HG02884 (cell line): ENCODE measurements at regions not wholly inside any gene's neighbourhood (a gene's known extent, or its start where the extent isn't known, plus 50 kb on each side); places are given as distances from the start of the nearest gene placed in this dataset.
"Not testable (repeated sequence)": the region's sequence is repeated elsewhere in the genome, so short reads cannot be mapped to it uniquely, and the experiment has no call there.

Experiments
- ATAC-seq: cut with Tn5 transposase; IDR thresholded peaks from one replicate; pipeline ENCODE4 v1.9.1; 2021; ENCODE audit warnings: mild to moderate bottlenecking, moderate library complexity; ENCODE audit not compliant: unreplicated experiment

DNA sequence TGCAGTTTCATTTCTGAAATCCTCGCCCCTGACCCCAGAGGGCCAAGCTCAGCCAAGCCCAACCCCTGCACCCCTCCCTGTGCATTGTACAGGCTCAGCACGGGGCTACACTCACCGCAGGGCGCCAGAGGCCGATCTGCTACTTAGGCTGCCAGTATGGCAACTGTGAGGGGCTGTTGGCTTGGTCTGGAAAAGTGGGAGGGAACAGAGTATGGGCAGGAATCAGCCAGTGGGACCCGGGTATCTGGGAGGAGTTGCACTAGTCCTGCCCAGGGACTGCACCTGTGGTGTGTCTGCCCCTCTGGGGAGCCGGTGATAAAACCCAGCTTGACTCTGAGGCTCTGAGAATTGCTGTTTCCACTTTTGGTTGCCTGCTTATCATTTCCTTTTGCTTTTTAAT is 167.4 kb upstream of the KIF2A start:
- ATAC-seq: no peak

DNA sequence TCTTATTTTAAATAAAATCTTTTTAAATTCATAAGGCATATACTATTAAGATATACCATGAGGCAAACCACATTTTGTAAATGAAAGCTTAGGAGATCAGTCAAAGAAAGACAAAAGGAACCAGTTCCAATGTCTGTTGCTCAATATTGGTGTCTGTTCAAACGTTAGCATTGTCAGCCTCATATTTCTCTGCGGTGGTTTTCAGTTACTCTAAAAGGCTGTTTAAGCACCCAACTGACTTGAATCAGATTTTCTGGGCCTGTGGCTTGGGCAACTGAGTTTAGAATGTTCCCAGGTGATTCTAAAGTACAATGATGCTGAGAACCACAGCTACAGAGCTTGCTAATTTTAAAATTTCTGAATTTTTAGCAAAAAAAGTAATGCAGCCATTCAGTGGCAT is 166.3 kb upstream of the KIF2A start:
- ATAC-seq: no peak

DNA sequence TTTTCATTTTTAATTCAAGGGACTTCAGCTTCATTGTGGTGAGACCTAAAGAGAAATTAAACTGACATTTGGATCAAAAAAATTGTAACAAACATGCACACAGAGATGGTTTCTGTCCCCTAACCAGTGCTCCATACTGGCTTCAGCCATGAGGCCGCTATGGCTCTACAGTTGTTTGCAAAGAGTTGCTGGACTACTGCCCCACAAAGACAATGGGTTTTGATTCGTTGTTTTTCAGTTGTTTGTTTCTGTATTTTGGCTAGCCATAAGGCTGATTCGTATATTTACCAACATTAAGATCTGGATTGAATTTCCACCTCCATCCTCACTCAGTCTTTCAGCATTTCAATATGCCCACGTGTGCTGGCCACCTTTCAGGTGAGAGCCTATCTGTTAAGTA is 163.7 kb upstream of the KIF2A start:
- no peak for ATAC-seq

DNA sequence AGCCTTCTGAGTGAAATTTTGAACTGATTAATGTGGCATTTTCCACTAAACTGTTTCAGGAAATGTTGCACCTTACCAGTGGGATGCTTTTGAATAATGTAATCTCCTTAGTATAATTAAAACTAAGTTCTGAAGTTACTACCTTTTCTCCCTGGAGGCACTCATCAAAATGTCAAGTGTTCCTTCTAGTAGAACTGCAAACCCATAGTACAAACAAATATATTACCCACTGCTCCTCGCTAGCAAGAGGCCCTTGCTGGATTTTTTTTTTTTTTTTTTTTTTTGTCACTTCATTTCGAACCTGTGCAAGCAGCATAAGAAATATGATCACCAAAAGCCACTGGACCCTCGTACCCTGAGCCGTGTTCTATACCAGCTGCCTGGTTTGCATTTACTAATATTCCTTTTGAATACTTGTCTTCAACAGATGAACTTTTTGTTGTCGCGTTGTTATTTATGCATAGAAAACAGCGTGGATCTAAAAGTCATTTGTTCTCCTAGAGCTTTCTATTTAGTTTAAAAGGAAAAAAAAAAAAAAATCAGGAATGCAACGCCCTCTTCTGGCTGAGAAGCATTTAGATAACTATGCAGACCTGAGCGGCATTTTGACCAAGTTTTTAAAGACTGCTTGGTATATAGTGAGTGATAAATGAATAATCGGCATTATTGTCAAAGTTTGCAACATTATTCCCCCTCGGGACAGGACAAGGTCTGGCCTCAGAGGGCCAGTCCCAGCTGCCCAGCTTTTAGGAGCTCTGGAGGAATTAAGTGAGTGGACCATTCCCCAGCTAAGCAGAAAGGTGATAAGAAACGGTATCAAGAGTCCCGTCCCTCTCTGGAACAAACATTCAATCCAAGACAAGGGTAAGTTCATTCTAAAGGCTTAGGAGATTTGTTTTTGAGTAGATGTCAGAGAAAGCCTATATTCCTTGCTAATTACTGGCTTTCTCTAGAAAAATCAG is 162.5 kb upstream of the KIF2A start:
- no peak for ATAC-seq

DNA sequence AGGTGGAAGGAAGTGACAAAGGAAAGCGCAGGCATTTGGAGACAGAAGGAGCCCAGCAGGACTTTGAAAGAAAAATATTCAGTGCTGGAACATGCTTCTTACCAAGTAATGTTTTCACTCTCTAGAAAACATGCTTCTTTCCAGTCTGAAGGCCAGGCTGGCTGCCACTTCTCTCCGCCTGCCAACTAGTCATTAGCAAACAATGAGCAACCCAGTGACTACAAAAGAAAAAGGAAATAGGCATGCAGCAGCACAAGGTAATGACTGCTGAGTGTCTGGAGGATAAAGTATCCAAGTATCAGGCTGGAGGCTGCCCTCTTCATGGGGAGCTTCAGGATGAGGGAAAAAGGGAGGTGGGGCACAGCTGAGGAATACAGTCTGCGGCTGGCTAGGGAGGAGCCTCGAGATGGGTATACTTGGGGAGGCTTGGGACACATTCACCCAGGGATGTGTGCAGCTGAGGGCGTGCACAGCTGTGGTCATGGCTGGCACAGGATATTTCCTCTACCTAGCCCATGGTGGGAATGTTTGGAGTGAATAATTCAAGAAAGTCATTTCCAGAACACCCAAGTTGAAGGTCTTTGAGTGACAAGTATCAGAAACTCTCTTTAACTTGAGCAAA is 161.5 kb upstream of the KIF2A start:
- ATAC-seq: no peak

DNA sequence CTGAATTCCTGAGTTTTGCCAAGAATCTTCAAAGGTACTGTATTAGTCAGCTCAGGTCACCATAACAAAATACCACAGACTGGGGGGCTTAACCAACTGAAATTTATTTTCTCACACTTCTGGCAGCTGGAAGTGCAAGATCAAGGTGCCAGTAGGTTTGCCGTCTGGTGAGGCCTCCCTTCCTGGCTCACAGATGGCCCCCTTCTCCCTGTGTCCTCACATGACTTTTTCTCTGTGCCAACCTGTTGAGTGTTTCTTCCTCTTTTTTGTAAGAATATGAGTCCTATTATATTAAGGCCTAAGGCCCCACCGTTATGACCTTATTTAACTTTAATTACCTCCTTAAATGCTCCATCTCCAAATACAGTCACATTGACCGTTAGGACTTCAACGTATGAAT is 156.1 kb upstream of the KIF2A start:
- no peak for ATAC-seq

DNA sequence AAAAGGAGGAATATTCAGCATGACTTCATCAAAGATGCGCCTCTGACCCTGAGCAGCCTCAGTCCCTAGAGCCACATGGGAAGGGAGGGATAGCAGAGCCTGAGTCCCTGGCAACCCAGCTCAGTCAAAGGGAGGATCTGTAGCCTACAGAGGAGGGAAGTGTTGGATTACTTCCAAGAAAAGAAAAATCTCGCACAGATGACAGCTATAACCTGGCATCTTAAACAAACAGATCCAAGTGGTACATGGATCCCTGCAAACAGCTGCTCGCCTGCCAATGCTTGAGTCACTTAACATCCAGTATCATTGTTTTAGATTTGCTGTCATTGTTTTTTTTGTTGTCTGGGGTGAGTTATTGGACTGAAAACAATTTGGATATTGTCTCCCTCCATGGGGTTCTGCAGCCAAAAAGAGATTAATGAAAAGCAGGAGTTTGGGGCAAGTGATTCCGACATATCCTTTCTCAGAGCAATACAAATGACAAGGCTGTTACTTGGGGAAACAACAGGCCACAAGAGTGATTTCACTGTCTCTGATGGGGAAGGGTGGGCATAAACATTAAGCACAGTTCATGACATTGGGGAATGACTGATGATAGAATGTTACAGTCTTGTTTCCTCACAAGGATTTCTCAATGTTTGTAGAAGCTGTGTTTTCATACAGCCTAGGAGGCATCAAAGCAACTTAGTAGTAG is 153.5 kb upstream of the KIF2A start:
- ATAC-seq: no peak

DNA sequence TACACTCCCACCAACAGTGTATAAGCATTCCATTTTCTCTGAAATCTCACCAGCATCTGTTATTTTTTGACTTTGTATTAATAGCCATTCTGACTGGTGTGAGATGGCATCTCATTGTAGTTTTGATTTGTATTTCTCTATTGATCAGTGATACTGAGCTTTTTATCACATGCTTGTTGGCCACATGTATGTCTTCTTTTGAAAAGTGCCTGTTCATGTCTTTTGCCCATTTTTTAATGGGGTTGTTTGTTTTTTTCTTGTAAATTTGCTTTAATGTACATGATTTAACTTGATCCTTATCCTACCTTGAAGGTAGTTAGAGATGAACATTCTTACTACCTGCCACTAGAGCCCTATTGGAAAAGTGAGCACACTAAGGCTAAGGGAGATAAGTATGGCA is 151.2 kb upstream of the KIF2A start:
- ATAC-seq: no peak

DNA sequence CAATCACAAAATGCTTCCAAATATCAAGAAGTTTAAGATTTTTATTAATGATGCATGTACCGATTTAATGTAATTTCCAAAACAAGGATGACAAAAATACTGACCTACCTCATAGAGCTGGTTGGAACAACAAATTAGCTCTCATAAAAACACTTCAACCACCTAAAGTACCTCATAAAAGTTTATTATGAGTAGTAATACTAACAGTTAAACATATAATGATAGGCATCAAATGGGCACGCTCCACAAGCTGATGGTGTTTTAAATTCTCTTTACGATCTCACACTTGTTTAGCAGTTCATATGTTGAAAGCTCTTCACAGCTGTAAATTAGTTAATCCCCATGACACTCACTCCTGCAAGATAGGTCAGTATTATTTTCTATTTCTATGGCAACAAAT is 150.0 kb upstream of the KIF2A start:
- ATAC-seq: no peak

DNA sequence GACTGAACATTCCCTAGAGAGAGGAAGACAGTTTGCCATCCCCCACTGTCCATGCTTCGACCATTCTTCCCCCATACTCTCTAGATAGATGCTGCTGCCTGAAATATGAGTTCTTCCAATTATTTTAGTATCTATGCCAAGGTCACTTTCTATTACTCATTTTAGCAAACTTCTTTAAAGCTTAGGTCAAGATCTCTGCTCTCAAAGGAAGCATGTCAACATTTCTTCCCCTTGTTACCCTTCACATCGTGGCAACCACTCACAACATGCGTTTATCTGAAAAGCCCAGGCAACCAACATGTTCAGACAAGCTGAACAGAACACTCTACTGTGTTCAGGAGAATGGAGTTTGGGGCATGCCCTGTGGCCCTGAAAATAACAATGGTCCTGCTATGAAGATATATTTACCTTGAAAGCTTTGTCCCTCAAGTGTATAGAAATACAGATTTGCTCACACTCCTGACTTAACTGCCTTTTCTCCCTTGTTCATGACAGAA is 138.4 kb upstream of the KIF2A start:
- ATAC-seq: no peak

DNA sequence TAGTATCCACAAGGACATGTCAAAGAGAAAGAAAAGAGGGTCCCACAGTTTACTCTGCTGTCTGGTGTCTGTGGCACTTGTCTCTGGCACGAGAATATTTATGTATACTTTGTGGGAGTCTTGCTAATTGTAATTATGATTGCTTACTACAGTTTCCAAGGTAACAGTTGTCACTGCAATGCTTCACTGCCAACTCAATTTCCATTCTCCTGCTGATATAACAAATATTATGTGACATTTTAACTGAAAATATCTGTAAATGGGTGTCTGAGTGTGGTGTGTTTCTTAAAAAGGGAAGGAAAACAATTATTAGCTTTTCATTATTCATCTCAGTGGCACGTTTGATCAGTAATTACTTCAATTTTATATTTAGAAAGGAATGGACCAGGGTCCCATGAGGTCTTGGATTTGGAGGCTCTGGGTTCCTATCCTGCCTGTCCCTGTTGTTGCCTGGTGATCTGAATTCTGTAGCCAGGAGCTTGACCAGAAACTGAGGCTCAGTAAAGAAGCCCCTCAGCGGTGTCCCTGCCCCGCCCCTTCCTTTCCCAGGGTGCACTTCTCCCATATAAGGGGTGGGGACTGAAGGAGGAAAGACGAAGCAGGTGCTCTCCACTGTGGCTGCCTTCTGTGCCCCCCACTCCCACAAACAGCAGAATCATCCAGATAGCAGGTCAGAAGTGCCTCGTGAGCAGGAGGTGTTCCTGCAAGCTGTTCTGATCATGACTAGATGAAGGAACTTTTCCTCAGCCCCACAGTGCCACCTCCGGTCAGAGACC is 137.3 kb upstream of the KIF2A start:
- no peak for ATAC-seq

DNA sequence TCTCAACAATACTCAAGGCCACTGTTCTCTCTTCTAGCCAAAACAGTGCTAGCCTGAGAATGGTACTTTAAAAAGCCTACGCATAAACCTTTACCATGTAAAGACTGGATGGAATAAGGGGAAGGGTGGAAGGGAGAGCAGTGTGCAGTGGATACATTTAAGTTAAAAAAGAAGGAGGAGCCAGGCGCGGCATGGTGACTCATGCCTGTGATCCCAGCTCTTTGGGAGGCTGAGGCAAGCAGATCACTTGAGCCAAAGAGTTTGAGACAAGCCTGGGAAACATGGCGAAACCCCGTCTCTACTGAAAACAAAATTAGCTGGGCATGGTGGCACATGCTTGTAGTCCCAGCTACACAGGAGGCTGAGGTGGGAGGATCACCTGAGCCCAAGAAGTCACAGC is 127.7 kb upstream of the KIF2A start:
- ATAC-seq: no peak

DNA sequence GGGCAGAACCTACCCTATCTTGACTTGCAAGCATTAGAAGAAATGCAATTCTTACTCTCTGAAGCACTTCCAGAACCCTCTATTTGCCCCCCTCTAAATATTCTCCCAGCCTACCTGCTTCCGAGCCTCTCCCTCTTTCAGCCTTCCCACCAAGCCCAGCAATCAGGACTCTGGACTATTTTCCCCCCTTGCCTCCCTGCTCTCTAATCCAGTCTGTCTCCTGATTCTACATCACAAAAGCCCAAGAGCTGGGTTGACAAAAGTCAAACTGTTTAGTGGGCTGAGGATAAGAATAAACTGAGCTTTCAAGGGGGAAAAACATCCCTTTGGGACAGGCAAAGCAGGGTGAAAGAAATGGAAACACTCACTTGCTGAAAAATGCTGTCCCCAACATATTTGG is 123.2 kb upstream of the KIF2A start:
- ATAC-seq: no peak

DNA sequence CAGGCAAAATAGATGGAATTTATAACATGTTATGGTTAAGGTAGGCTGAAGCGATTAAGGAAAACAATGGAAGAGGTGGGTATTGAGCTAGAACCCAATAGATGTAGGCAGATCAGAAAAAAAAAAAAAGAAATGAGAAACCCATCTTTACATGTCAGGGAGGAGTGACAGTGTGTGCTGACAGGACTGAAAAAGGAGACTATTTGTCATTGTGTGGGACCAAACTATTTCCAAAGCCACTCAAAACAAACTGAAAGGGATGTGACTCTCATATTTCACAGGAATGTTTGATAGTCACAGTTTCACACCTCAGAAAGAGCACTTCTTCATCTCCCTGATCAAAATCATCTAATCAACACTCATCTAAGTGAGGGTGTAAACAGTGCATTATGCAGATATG is 122.3 kb upstream of the KIF2A start:
- ATAC-seq: no peak

DNA sequence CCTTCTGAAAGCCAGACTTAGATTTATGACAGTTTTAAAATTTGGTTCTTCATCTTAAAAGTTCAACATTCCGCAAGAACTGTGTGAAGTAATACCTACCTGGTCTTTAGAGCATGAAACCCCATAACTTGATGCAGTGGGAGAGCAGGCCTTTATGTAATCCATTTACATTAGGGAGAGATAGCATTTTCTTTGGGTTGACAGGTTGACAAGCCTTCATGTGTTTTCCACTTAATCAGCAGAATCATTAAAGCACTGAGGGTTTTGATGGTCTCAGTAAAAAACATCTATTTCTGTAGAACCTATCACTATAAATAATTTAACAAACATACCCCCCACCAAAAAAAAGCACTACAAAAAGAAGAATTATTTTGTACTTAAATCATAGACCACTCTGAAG is 121.6 kb upstream of the KIF2A start:
- ATAC-seq: no peak

DNA sequence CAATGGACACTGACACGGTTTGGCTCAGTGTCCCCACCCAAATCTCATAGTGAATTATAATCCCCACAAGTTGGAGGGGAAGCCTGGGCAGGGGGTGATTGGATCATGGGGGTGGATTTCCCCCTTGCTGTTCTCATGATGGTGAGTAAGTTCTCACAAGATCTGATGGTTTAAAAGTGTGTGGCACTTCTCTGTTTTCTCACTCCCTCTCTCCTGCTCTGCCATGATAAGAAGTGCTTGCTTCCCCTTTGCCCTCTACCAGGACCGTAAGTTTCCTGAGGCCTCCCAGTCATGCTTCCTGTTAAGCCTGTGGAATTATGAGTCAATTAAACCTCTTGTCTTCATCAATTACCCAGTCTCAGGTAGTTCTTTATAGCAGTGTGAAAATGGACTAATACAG is 115.8 kb upstream of the KIF2A start:
- no peak for ATAC-seq

DNA sequence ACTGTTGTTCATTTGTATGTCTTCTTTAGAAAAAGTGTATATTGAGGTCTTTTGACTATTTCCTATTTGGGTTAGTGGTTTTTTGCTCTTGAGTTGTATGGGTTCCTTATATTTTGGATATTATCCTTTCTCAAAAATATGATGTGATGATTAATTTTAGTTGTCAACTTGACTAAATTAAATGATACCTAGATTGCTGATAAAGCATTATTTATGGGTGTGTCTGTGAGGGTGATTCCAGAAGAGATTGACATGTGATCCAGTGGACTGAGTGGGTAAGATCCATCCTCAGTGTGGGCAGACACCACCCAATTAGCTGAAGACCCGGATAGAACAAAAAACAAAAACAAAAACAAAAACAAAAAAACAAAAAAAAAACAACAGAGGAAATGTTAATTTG is 115.1 kb upstream of the KIF2A start:
- ATAC-seq: no peak

DNA sequence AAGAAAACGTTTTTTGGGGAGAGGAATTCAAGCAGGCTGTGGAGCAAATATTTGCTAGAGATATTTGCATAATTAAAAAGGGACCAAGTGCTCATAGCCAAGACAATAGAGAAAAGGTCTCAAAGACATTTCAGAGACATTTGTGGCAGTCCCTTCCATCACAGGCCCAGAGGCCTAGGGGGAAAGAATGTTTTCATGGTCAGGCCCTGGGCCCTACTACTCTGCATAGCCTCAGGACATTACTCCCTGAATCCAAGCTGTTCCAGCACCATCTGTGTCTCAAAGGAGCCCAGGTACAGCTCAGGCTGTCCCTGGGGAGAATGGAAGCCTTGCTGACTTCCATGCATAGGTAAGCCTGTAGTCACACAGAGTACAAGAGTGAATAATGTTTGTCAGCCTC is 113.0 kb upstream of the KIF2A start:
- ATAC-seq: no peak

DNA sequence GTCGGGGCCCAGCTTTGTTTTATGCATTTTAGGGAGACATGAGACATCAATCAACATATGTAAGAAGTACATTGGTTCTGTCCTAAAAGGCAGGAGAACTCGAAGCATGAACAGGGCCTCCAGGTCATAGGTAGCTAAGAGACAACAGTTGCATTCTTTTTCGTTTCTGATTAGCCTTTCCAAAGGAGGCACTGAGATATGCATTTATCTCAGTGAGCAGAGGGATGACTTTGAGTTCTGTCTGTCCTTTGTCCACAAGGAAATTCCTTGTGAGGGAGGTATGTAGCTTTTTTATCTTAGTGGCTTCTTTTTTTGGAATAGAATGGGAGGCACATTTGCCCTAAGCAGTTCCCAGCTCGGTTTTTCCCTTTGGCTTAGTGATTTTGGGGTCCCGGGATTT is 109.5 kb upstream of the KIF2A start:
- ATAC-seq: not testable (repeated sequence)

DNA sequence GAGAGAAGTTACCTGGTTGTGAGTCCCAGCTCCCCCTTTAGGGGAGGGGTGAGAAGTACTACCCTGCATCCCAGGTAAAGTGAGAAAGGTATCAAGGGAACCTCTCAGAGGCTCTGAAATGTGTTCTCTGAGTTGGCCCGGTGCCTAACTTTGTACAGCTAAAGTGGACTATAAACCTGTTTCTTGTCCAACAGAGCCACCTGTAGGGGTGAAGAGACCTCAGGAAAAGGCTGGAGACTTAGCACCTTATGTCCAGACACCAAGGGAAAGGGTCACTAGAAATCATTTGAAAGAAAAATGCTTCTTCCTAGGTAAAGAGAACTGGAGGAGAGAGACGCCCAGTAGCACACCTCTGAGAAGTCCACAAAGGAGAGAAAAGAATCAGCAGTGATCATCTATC is 108.3 kb upstream of the KIF2A start:
- no peak for ATAC-seq

DNA sequence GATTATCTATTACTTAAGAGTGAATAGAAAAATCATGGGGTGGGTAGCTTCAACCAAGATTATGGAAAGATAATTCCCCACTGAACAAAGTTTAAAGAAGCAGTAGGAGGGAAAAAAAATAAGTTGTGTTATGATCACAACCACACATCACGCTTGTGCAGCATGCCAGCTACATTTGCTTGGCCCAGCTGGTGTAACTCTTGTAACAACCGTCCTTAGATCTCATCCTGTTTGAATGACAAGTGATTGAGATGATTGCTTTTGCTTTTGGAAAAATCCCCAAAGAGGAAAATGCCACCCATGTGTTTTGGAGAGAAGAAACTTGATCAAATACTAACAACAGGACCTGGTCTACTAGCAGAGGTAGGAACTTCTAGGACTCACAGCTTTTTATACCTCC is 107.6 kb upstream of the KIF2A start:
- ATAC-seq: no peak
